Fibroblast of lung (primary cell): ENCODE measurements at regions not wholly inside any gene's neighbourhood (a gene's known extent, or its start where the extent isn't known, plus 50 kb on each side); places are given as distances from the start of the nearest gene placed in this dataset.

Experiments
- DNase-seq, 2 donors: peaks; one replicate each; pipeline versions ENCODE4 v3.0.0 to v3.0.0-alpha.2; 2010; ENCODE audit warnings: low read depth in 2 of 2
- H2AFZ ChIP-seq: 2 replicates; pipeline ENCODE4 v1.5.1; 2012; ENCODE audit warnings: low read length, control low read depth, inconsistent platforms
- H3K27ac ChIP-seq: 2 replicates; pipeline ENCODE4 v1.5.1; 2011; ENCODE audit warnings: low read length, control low read depth; ENCODE audit not compliant: insufficient read depth
- H3K27me3 ChIP-seq: 2 replicates; pipeline ENCODE4 v1.5.1; 2011; ENCODE audit warnings: mild to moderate bottlenecking, low read length; ENCODE audit not compliant: control insufficient read depth, insufficient read depth
- H3K36me3 ChIP-seq: 2 replicates; pipeline ENCODE4 v1.5.1; 2011; ENCODE audit warnings: low read length; ENCODE audit not compliant: control insufficient read depth, insufficient read depth
- H3K4me1 ChIP-seq: 2 replicates; pipeline ENCODE4 v1.5.1; 2011; ENCODE audit warnings: low read length; ENCODE audit not compliant: control insufficient read depth, insufficient read depth; ENCODE audit errors: extremely low read depth
- H3K4me2 ChIP-seq: 2 replicates; pipeline ENCODE4 v1.5.1; 2011; ENCODE audit warnings: low read length, control low read depth; ENCODE audit not compliant: insufficient read depth; ENCODE audit errors: extremely low read depth
- H3K4me3 ChIP-seq, 4 experiments: fragments of 200-600 bp in 1 of 4; sonication (generic) in 1 of 4; replicated peaks in 1 of 4; 2 replicates each; pipeline ENCODE4 v1.5.1; 2011 to 2016; ENCODE audit warnings: low read length in 4 of 4, low read depth in 3 of 4, mild to moderate bottlenecking in 3 of 4, control low read depth in 2 of 4, inconsistent platforms in 1 of 4, mixed read lengths in 1 of 4; ENCODE audit not compliant: insufficient read depth in 1 of 4; ENCODE audit errors: control extremely low read depth in 1 of 4
- H3K79me2 ChIP-seq: 2 replicates; pipeline ENCODE4 v1.5.1; 2012; ENCODE audit warnings: mild to moderate bottlenecking, low read length, inconsistent platforms; ENCODE audit not compliant: control insufficient read depth, insufficient read depth
- H3K9ac ChIP-seq: 2 replicates; pipeline ENCODE4 v1.5.1; 2011; ENCODE audit warnings: mild to moderate bottlenecking, low read length, control low read depth; ENCODE audit not compliant: insufficient read depth
- H3K9me3 ChIP-seq: 2 replicates; pipeline ENCODE4 v1.5.1; 2012; ENCODE audit warnings: low read depth, low read length; ENCODE audit not compliant: control insufficient read depth, insufficient read depth
- H4K20me1 ChIP-seq: 2 replicates; pipeline ENCODE4 v1.5.1; 2011; ENCODE audit warnings: low read length; ENCODE audit not compliant: control insufficient read depth, insufficient read depth; ENCODE audit errors: extremely low read depth
- EZH2 ChIP-seq: IDR thresholded peaks from 2 replicates; pipeline ENCODE4 v1.5.1; 2012; ENCODE audit warnings: low read length, control low read depth, mild to moderate bottlenecking; ENCODE audit errors: missing control alignments
- TF ChIP-seq, protein P1 (sequence below), 2 donors: IDR thresholded peaks in 1 of 2; conservative IDR thresholded peaks in 1 of 2; 1 replicate in 1 of 2; 2 replicates in 1 of 2; pipeline ENCODE4 v1.5.1; 2011 to 2012; ENCODE audit warnings: low read length in 2 of 2, control low read depth in 1 of 2, inconsistent platforms in 1 of 2, low read depth in 1 of 2, mild to moderate bottlenecking in 1 of 2

DNA sequence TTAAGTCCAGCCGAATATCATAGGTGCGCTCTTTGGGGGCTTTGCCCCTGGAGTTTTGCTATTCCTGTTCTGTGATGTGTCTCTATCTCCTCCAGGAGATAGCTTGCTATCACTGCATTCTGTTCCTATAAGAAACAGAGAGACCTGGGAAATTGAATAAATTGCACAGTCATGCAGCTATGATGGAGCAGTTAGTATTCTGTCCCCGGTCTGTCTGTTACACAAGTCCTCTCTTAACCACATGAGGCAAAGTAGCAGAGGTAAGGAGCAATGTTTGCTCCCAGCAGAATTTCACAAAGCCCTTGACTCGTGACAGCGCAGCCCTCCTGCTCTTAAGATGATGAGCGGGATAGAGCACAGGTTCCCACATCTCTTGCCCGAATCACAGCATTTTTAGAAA is 63.9 kb upstream of the GRHL3 start:
- Histone ChIP-seq H3K79me2 (no peaks in the 10 kb centered on the region), H3K4me2 (no peak overlapping the region), H3K27me3 (peaks cover 17% of the 10 kb centered on the region), H3K4me1 (no peaks in the 10 kb centered on the region), H3K9me3 (no peaks in the 10 kb centered on the region), H2AFZ (no peak overlapping the region), H4K20me1 (no peaks in the 10 kb centered on the region), H3K4me3 (no peak overlapping the region), H3K9ac (no peak overlapping the region), H3K27ac (no peak overlapping the region), H3K36me3 (no peaks in the 10 kb centered on the region)
- no peak for DNase-seq
- TF ChIP-seq, protein P1, sequence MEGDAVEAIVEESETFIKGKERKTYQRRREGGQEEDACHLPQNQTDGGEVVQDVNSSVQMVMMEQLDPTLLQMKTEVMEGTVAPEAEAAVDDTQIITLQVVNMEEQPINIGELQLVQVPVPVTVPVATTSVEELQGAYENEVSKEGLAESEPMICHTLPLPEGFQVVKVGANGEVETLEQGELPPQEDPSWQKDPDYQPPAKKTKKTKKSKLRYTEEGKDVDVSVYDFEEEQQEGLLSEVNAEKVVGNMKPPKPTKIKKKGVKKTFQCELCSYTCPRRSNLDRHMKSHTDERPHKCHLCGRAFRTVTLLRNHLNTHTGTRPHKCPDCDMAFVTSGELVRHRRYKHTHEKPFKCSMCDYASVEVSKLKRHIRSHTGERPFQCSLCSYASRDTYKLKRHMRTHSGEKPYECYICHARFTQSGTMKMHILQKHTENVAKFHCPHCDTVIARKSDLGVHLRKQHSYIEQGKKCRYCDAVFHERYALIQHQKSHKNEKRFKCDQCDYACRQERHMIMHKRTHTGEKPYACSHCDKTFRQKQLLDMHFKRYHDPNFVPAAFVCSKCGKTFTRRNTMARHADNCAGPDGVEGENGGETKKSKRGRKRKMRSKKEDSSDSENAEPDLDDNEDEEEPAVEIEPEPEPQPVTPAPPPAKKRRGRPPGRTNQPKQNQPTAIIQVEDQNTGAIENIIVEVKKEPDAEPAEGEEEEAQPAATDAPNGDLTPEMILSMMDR (conservative IDR thresholded peaks at IDR 0.05 in 1 of 2, IDR thresholded peaks at IDR 0.05 in 1 of 2; ENCODE audit: low read depth in 1 of 2, low read length in 2 of 2): no peak
- no peak for TF ChIP-seq EZH2

DNA sequence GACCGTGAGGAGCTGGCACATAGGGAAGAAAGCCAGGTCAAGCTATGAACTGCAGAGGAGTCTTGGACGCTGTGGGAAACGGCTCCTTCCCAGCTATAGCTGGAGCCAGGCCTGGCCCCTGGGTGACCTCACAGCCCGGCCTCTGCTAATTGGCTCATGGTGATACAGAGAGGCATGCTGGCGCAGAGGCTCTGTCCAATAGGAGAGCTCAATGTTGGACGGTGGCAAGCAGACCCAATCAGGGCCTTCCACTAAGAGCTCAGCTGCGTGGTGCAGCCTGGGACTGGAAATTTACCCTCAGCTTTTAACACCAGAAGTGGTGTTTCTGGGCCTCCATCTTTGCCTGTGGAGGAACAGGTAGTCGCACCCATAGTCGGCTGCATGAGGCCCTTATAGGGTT is 64.4 kb upstream of the GRHL3 start:
- Histone ChIP-seq H4K20me1 (no peaks in the 10 kb centered on the region), H3K4me1 (no peaks in the 10 kb centered on the region), H3K36me3 (no peaks in the 10 kb centered on the region), H2AFZ (no peak overlapping the region), H3K27me3 (peaks cover 17% of the 10 kb centered on the region), H3K79me2 (no peaks in the 10 kb centered on the region), H3K9ac (no peak overlapping the region), H3K27ac (no peak overlapping the region), H3K9me3 (no peaks in the 10 kb centered on the region), H3K4me3 (no peak overlapping the region), H3K4me2 (no peak overlapping the region)
- no peak for DNase-seq
- TF ChIP-seq EZH2: no peak
- TF ChIP-seq, protein P1 (conservative IDR thresholded peaks at IDR 0.05 in 1 of 2, IDR thresholded peaks at IDR 0.05 in 1 of 2; ENCODE audit: low read depth in 1 of 2, low read length in 2 of 2): no peak

DNA sequence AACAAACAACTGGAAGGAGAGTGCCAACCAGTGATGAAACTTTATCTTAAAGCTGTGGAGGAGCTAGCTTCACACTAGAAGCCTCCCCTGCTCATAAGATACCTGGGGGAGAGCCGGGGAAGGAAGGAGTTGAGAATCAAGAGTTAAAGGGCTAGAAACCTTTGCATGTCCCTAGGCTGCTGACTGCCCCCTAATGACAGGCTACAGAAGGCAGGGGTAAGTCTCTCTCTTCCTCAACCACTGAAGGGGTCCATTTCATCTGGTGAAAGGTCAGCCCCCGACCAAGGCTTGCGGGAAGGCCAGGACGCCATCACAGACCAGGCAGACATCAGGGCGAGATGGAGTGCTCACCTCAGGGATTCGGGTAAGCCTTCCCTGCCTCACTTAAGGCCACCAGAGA is 65.6 kb upstream of the GRHL3 start:
- Histone ChIP-seq H3K9ac (no peak overlapping the region), H3K36me3 (no peaks in the 10 kb centered on the region), H3K4me3 (no peak overlapping the region), H3K4me1 (no peaks in the 10 kb centered on the region), H3K9me3 (no peaks in the 10 kb centered on the region), H4K20me1 (no peaks in the 10 kb centered on the region), H2AFZ (no peak overlapping the region), H3K27ac (no peak overlapping the region), H3K27me3 (peaks cover 17% of the 10 kb centered on the region), H3K4me2 (no peak overlapping the region), H3K79me2 (no peaks in the 10 kb centered on the region)
- no peak for TF ChIP-seq EZH2
- TF ChIP-seq, protein P1 (conservative IDR thresholded peaks at IDR 0.05 in 1 of 2, IDR thresholded peaks at IDR 0.05 in 1 of 2; ENCODE audit: low read depth in 1 of 2, low read length in 2 of 2): no peak
- DNase-seq: no peak
